Endothelial cell of umbilical vein (primary cell): ENCODE measurements at regions not wholly inside any gene's neighbourhood (a gene's known extent, or its start where the extent isn't known, plus 50 kb on each side); places are given as distances from the start of the nearest gene placed in this dataset.

Experiments
- CTCF ChIP-seq, 2 donors: IDR thresholded peaks; 1 replicate in 1 of 2; 2 replicates in 1 of 2; pipeline ENCODE4 v1.5.1; 2011; ENCODE audit warnings: low read length in 2 of 2, mild to moderate bottlenecking in 2 of 2, moderate library complexity in 2 of 2, control low read depth in 1 of 2, inconsistent platforms in 1 of 2, low read depth in 1 of 2; ENCODE audit not compliant: insufficient read depth in 1 of 2; ENCODE audit errors: extremely low read depth in 1 of 2
- EZH2 ChIP-seq: IDR thresholded peaks from 2 replicates; pipeline ENCODE4 v1.6.1; 2012; ENCODE audit warnings: borderline replicate concordance, low read depth, mild to moderate bottlenecking, moderate library complexity, low read length, inconsistent platforms; ENCODE audit not compliant: severe bottlenecking
- MYC ChIP-seq: IDR thresholded peaks from one replicate; pipeline ENCODE4 v1.6.1; 2011; ENCODE audit warnings: mild to moderate bottlenecking, low read depth, low read length
- POLR2A ChIP-seq: IDR thresholded peaks from 2 replicates; pipeline ENCODE4 v1.6.1; 2012; ENCODE audit warnings: low read depth, mild to moderate bottlenecking, control low read depth, low read length
- POLR2AphosphoS5 ChIP-seq: IDR thresholded peaks from 2 replicates; pipeline ENCODE4 v1.6.1; 2012; ENCODE audit warnings: low read depth, mild to moderate bottlenecking, control low read depth, low read length, moderate library complexity; ENCODE audit not compliant: insufficient read depth

GRCh38 chr1:114222920-114223319 is 69.3 kb upstream of the SYT6 start:
- no peak for TF ChIP-seq CTCF (IDR thresholded peaks at IDR 0.05; ENCODE audit: extremely low read depth in 1 of 2, insufficient read depth in 1 of 2, low read depth in 1 of 2, low read length in 2 of 2)
- TF ChIP-seq POLR2A = no peak
- TF ChIP-seq POLR2AphosphoS5 = no peak
- no peak for TF ChIP-seq EZH2
- no peak for TF ChIP-seq MYC
